ENCODE measurements at regions not wholly inside any gene's neighbourhood (a gene's known extent, or its start where the extent isn't known, plus 50 kb on each side); places are given as distances from the start of the nearest gene placed in this dataset.

DNA sequence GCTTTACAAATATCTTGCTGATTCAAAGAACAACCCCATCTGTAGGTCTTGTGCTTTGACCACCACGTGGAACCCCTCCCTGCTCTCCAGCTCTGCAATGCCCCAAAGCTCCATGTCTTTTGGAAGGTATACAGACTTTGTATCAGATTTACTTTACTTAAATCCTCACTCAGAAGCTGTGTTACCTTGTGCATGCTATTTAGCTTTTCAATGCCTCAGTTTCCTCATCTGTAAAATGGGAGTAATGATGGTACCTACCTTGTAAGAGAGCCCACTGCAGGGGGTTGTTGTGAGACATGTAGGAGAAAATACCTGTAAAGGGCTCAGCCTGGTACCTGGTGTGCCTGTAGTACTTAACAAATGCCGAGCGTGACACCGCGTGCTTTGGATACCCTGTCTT, 200.2 kb upstream of the CHD6 start:
- H3K9me3 ChIP-seq, result no peaks in the 10 kb centered on the region
- no peaks in the 10 kb centered on the region for H3K36me3 ChIP-seq
- intact Hi-C loops (cut with DNase I), result no loop called here
- DNase-seq, result no peak
- TF ChIP-seq, protein P1, sequence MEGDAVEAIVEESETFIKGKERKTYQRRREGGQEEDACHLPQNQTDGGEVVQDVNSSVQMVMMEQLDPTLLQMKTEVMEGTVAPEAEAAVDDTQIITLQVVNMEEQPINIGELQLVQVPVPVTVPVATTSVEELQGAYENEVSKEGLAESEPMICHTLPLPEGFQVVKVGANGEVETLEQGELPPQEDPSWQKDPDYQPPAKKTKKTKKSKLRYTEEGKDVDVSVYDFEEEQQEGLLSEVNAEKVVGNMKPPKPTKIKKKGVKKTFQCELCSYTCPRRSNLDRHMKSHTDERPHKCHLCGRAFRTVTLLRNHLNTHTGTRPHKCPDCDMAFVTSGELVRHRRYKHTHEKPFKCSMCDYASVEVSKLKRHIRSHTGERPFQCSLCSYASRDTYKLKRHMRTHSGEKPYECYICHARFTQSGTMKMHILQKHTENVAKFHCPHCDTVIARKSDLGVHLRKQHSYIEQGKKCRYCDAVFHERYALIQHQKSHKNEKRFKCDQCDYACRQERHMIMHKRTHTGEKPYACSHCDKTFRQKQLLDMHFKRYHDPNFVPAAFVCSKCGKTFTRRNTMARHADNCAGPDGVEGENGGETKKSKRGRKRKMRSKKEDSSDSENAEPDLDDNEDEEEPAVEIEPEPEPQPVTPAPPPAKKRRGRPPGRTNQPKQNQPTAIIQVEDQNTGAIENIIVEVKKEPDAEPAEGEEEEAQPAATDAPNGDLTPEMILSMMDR (IDR thresholded peaks at IDR 0.05), result no peak
- TF ChIP-seq EP300 (IDR thresholded peaks at IDR 0.05) (no peak), POLR2AphosphoS5 (IDR thresholded peaks at IDR 0.05) (no peak), POLR2A (IDR thresholded peaks at IDR 0.05) (no peak)
- H3K4me1 ChIP-seq, result no peaks in the 10 kb centered on the region
- no peaks in the 10 kb centered on the region for H3K27me3 ChIP-seq
- 83 to 90% methylated on average over 5 of the region's 5 CpGs for WGBS, 2 donors
- no peak overlapping the region for H3K4me3 ChIP-seq
- H3K27ac ChIP-seq, result no peak overlapping the region

DNA sequence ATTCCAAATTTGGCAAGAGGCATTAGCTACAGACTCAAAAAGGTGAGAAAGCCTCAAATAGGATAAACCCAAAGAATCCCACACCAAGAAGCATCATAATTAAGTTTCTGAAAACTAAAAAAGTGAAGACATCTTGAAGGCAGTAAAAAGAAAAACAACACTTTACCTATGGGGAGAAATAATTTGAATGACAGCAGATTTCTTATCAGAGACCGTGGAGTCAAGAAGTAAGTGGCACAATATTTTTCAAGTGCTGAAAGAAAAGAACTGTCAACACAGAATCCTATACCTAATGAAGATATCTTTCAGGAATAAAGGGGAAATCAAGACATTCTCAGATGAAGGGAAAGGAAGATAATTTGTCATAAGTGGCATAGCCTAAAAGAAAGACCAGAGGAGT, 193.3 kb upstream of the CHD6 start:
- TF ChIP-seq, protein P1 (IDR thresholded peaks at IDR 0.05), result no peak
- TF ChIP-seq POLR2A (IDR thresholded peaks at IDR 0.05) (no peak), EP300 (IDR thresholded peaks at IDR 0.05) (no peak), POLR2AphosphoS5 (IDR thresholded peaks at IDR 0.05) (no peak)

DNA sequence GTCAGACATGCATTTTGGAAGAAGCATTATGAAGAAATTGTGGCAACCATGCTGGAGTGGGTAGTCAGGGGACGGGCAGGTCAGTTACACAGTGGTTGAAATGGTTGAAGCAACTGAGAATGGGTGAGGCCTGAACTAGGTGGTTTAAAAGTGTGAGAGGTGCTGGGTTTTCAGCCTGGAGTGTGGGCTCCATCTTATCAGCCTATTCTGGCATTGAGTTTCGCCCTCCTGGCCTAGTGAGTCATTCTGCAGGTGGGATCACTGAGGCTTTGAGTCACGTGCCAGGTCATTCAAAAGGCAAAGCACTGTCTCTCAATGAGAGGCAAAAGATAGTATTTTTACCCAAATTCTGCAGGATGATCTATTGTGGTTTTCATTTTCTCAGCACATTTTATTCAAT, 181.9 kb upstream of the CHD6 start:
- WGBS, 2 donors, result 59 to 74% methylated on average over 3 of the region's 3 CpGs
- TF ChIP-seq, protein P1 (IDR thresholded peaks at IDR 0.05), result no peak
- TF ChIP-seq POLR2AphosphoS5 (IDR thresholded peaks at IDR 0.05) (no peak), EP300 (IDR thresholded peaks at IDR 0.05) (no peak), POLR2A (IDR thresholded peaks at IDR 0.05) (no peak)
- Histone ChIP-seq H3K27ac (no peak overlapping the region), H3K4me3 (no peak overlapping the region), H3K9me3 (no peaks in the 10 kb centered on the region), H3K27me3 (peaks cover 0 to 2% (median 0%) of the 10 kb centered on the region in 3 donors), H3K4me1 (no peaks in the 10 kb centered on the region), H3K36me3 (no peaks in the 10 kb centered on the region)
- no peak for DNase-seq
- intact Hi-C loops (cut with DNase I), result no loop called here

More for the DNA sequence above, 193.3 kb upstream of the CHD6 start:
- WGBS, 2 donors, result 77 to 87% methylated on average over 1 of the region's 1 CpG
- H3K4me1 ChIP-seq, result no peaks in the 10 kb centered on the region
- H3K9me3 ChIP-seq, result peaks cover 0 to 4% (median 0%) of the 10 kb centered on the region in 4 donors
- intact Hi-C loops (cut with DNase I), result no loop called here
- no peaks in the 10 kb centered on the region for H3K36me3 ChIP-seq
- no peak overlapping the region for H3K27ac ChIP-seq
- H3K27me3 ChIP-seq, result no peaks in the 10 kb centered on the region
- no peak overlapping the region for H3K4me3 ChIP-seq
- no peak for DNase-seq

DNA sequence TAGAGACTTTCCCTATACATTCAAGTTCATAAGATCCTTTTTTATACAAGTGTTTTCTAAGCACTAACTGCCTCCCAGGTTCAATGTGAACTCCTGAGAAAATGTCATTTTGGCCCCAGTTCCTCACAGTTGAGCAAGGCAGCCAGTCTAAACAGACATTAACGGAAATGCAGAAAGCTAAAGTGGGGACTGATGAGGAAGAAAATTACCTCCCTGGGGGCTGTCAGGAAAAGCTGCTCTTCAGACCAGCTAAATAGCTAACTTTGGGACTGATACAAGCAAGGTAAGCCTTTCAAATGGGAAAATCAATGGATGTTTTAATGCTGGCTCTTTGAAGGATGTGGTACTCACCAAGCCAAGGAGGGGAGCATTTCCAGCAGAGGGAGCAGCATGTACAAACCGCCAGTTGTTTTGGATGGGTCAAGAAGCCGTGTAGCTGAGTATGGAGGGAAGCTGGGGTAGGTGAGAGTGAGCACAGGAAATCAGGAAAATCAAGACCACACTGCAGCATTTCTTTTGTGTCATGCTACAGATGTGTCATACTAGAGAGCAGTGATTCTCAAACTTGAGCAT, 180.8 kb upstream of the CHD6 start:
- no peak overlapping the region for H3K4me3 ChIP-seq
- no peak for DNase-seq
- intact Hi-C loops (cut with DNase I), result no loop called here
- no peaks in the 10 kb centered on the region for H3K4me1 ChIP-seq
- peaks cover 0 to 2% (median 0%) of the 10 kb centered on the region in 3 donors for H3K27me3 ChIP-seq
- TF ChIP-seq POLR2AphosphoS5 (IDR thresholded peaks at IDR 0.05) (no peak), POLR2A (IDR thresholded peaks at IDR 0.05) (no peak), EP300 (IDR thresholded peaks at IDR 0.05) (no peak)
- TF ChIP-seq, protein P1 (IDR thresholded peaks at IDR 0.05), result no peak
- no peak overlapping the region for H3K27ac ChIP-seq
- no peaks in the 10 kb centered on the region for H3K36me3 ChIP-seq
- H3K9me3 ChIP-seq, result no peaks in the 10 kb centered on the region
- 58 to 65% methylated on average over 3 of the region's 3 CpGs for WGBS, 2 donors

DNA sequence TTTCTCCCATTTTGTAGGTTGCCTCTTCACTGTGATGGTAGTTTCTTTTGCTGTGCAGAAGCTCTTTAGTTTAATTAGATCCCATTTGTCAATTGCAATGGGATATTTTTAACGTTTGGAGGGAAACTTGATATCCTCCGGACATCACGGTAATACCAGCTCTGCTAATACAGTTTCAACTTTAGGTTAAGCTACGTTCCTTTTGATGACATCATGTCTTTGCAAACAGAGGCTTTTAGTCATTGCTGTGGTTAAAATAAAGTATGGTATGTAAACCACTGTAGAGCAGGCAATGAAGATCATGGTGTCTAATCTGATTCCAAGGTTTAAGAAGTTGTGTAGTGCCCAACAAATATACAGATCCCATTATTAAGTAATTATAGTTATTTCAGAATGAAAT, 168.0 kb upstream of the CHD6 start:
- H3K9me3 ChIP-seq, result peaks cover 0 to 2% (median 0%) of the 10 kb centered on the region in 4 donors
- no peaks in the 10 kb centered on the region for H3K36me3 ChIP-seq
- no peak overlapping the region for H3K4me3 ChIP-seq
- TF ChIP-seq POLR2A (IDR thresholded peaks at IDR 0.05) (no peak), EP300 (IDR thresholded peaks at IDR 0.05) (no peak), POLR2AphosphoS5 (IDR thresholded peaks at IDR 0.05) (no peak)
- TF ChIP-seq, protein P1 (IDR thresholded peaks at IDR 0.05), result no peak
- WGBS, 2 donors, result 68 to 77% methylated on average over 4 of the region's 4 CpGs
- DNase-seq, result no peak
- no peak overlapping the region for H3K27ac ChIP-seq
- no peaks in the 10 kb centered on the region for H3K27me3 ChIP-seq
- no peaks in the 10 kb centered on the region for H3K4me1 ChIP-seq
- intact Hi-C loops (cut with DNase I), result no loop called here
